ENCODE measurements at regions not wholly inside any gene's neighbourhood (a gene's known extent, or its start where the extent isn't known, plus 50 kb on each side); places are given as distances from the start of the nearest gene placed in this dataset.

DNA sequence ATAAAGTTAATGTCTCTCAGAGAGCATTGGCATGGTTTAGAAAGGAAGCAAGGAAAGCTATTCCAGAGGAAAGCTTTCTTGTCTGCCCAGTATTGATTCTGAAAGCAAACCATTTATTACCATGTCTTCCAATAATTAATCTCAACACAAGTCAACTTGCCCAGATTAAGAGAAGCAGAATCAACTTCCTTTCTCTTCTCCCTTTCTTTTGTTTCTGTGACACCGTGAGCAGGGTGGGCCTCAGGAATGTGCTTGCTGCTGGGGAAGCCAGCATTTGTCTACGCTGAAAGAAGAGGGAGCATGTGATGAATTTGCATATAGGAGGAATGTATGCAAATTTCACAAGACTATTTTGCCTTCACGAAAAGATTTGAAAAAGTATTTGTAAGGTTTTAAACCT is 368.6 kb upstream of the ROPN1 start:
- no peaks in the 10 kb centered on the region for H3K79me2 ChIP-seq (ENCODE audit: insufficient read depth, low read length)
- Mint-ChIP-seq H3K27me3 (ENCODE audit: low read depth in 3 of 3) (peaks cover 1 to 8% (median 5%) of the 10 kb centered on the region in 3 donors), H3K36me3 (no peaks in the 10 kb centered on the region), H3K27ac (no peak overlapping the region), H3K9me3 (peaks cover 0 to 2% (median 0%) of the 10 kb centered on the region in 7 donors), H3K4me3 (no peak overlapping the region), H3K4me1 (peaks cover 5% of the 10 kb centered on the region)
- H3K4me3 ChIP-seq (replicated peaks in 1 of 3; ENCODE audit: low read depth in 2 of 3, low read length in 3 of 3): no peak overlapping the region
- WGBS (ENCODE audit: insufficient coverage): no CpG with 5 or more reads among the region's 3 CpGs
- DNase-seq: no peak
- H3K4me1 ChIP-seq (ENCODE audit: control insufficient read depth in 1 of 2, insufficient read depth in 2 of 2, low read length in 2 of 2): no peaks in the 10 kb centered on the region
- H3K36me3 ChIP-seq (replicated peaks in 1 of 2; ENCODE audit: control insufficient read depth in 1 of 2, insufficient read depth in 2 of 2, low read length in 2 of 2): no peaks in the 10 kb centered on the region
- H3K4me2 ChIP-seq (replicated peaks; ENCODE audit: extremely low read depth, low read length, poor library complexity, severe bottlenecking): no peak overlapping the region
- H3K9me3 ChIP-seq (replicated peaks in 1 of 2; ENCODE audit: control insufficient read depth in 1 of 2, insufficient read depth in 1 of 2, low read length in 2 of 2): no peaks in the 10 kb centered on the region
- H4K20me1 ChIP-seq (ENCODE audit: insufficient read depth, low read length): no peaks in the 10 kb centered on the region
- H3K9ac ChIP-seq (ENCODE audit: insufficient read depth, low read length, poor library complexity, severe bottlenecking): no peak overlapping the region
- no peak for TF ChIP-seq CTCF (IDR thresholded peaks at IDR 0.05)
- H3K27ac ChIP-seq (ENCODE audit: low read depth in 1 of 2, low read length in 2 of 2): no peak overlapping the region
- H3K27me3 ChIP-seq (ENCODE audit: control insufficient read depth in 2 of 2, insufficient read depth in 2 of 2, low read length in 2 of 2): no peaks in the 10 kb centered on the region
- intact Hi-C loops (cut with micrococcal nuclease): no loop called here
- H2AFZ ChIP-seq (ENCODE audit: insufficient read depth, low read depth, low read length, poor library complexity, severe bottlenecking): no peak overlapping the region

- H4K20me1 ChIP-seq (ENCODE audit: insufficient read depth, low read length): no peaks in the 10 kb centered on the region
- no peaks in the 10 kb centered on the region for H3K27me3 ChIP-seq (ENCODE audit: control insufficient read depth in 2 of 2, insufficient read depth in 2 of 2, low read length in 2 of 2)
- no peak for DNase-seq
- H3K27ac ChIP-seq (ENCODE audit: low read depth in 1 of 2, low read length in 2 of 2): no peak overlapping the region
- Mint-ChIP-seq H3K36me3 (no peaks in the 10 kb centered on the region), H3K4me1 (peaks cover 5% of the 10 kb centered on the region), H3K9me3 (peaks cover 0 to 2% (median 0%) of the 10 kb centered on the region in 7 donors), H3K4me3 (no peak overlapping the region), H3K27me3 (ENCODE audit: low read depth in 3 of 3) (peaks cover 0 to 8% (median 1%) of the 10 kb centered on the region in 3 donors), H3K27ac (no peak overlapping the region)
- TF ChIP-seq CTCF (IDR thresholded peaks at IDR 0.05): no peak
- no peak overlapping the region for H3K4me3 ChIP-seq (replicated peaks in 1 of 3; ENCODE audit: low read depth in 2 of 3, low read length in 3 of 3)
- H3K79me2 ChIP-seq (ENCODE audit: insufficient read depth, low read length): no peaks in the 10 kb centered on the region
- H3K9me3 ChIP-seq (replicated peaks in 1 of 2; ENCODE audit: control insufficient read depth in 1 of 2, insufficient read depth in 1 of 2, low read length in 2 of 2): no peaks in the 10 kb centered on the region
- intact Hi-C loops (cut with micrococcal nuclease): no loop called here
- H2AFZ ChIP-seq (ENCODE audit: insufficient read depth, low read depth, low read length, poor library complexity, severe bottlenecking): no peak overlapping the region
- WGBS (ENCODE audit: insufficient coverage): no CpG with 5 or more reads among the region's 3 CpGs
- H3K4me2 ChIP-seq (replicated peaks; ENCODE audit: extremely low read depth, low read length, poor library complexity, severe bottlenecking): no peak overlapping the region
- no peaks in the 10 kb centered on the region for H3K4me1 ChIP-seq (ENCODE audit: control insufficient read depth in 1 of 2, insufficient read depth in 2 of 2, low read length in 2 of 2)
- H3K9ac ChIP-seq (ENCODE audit: insufficient read depth, low read length, poor library complexity, severe bottlenecking): no peak overlapping the region
- H3K36me3 ChIP-seq (replicated peaks in 1 of 2; ENCODE audit: control insufficient read depth in 1 of 2, insufficient read depth in 2 of 2, low read length in 2 of 2): no peaks in the 10 kb centered on the region
Measured at GRCh38 chr3:124361566-124361965, 368.7 kb upstream of the UMPS start.

Data from CD14-positive monocyte (primary cell).